ENCODE measurements at regions not wholly inside any gene's neighbourhood (a gene's known extent, or its start where the extent isn't known, plus 50 kb on each side); places are given as distances from the start of the nearest gene placed in this dataset.

DNA sequence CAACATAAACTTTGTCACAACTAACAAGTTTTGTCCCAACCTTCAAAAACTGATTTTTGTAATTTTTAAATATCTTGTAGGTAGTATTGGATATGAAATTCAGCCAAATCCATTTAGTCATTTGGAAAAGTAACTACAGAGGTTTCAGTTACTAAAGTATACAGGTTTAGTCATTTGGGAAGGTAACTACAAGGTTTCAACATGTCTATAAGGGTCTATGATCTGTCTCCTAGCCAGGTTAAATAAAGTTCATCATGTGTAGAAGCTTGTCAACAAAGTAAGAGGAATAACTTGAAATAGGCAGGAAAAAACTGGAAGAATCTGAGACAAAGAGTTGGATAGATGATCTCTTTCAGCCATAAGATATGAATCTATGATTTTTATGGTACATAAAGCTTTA is 229.8 kb downstream of the COL12A1 start:
- Histone ChIP-seq H3K4me1 (peaks cover 0 to 3% (median 0%) of the 10 kb centered on the region in 4 donors), H3K27me3 (no peaks in the 10 kb centered on the region), H3K27ac (no peak overlapping the region), H3K36me3 (no peaks in the 10 kb centered on the region), H3K9me3 (no peaks in the 10 kb centered on the region), H3K4me3 (no peak overlapping the region)
- TF ChIP-seq POLR2A (IDR thresholded peaks at IDR 0.05) (no peak), EP300 (IDR thresholded peaks at IDR 0.05; ENCODE audit: low read depth) (no peak), POLR2AphosphoS5 (IDR thresholded peaks at IDR 0.05) (no peak)
- TF ChIP-seq, protein P1, sequence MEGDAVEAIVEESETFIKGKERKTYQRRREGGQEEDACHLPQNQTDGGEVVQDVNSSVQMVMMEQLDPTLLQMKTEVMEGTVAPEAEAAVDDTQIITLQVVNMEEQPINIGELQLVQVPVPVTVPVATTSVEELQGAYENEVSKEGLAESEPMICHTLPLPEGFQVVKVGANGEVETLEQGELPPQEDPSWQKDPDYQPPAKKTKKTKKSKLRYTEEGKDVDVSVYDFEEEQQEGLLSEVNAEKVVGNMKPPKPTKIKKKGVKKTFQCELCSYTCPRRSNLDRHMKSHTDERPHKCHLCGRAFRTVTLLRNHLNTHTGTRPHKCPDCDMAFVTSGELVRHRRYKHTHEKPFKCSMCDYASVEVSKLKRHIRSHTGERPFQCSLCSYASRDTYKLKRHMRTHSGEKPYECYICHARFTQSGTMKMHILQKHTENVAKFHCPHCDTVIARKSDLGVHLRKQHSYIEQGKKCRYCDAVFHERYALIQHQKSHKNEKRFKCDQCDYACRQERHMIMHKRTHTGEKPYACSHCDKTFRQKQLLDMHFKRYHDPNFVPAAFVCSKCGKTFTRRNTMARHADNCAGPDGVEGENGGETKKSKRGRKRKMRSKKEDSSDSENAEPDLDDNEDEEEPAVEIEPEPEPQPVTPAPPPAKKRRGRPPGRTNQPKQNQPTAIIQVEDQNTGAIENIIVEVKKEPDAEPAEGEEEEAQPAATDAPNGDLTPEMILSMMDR (IDR thresholded peaks at IDR 0.05): no peak
- in situ Hi-C loops (cut with MboI; ENCODE audit: low pct_ligation_motif_present in 1 of 4, low pct_unique_long_range_greater_than_20kb in 1 of 4, low sequenced_read_pairs in 3 of 4): no loop called here
- no peak for DNase-seq
- intact Hi-C loops (cut with DNase I; ENCODE audit: low total_unique reads): no loop called here

DNA sequence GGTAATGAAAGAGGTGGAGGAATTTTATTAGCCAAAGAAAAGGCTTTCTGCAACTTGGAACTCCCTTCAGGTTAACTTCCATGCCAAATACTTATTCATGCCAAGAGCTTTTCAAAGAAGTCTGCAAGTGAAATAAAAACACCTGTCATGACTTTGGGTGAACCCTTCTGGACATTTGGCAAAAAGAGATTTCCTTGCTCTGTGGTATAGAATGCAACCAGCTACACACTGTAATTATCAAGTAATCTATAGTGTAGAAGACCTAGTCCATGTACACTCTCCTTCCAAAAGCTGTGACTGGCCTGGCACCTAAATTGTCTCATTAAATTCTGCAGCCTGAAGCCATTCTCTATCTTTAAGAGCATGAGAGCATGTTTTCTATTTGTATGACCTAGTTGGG is 232.3 kb downstream of the COL12A1 start:
- in situ Hi-C loops (cut with MboI; ENCODE audit: low pct_ligation_motif_present in 1 of 4, low pct_unique_long_range_greater_than_20kb in 1 of 4, low sequenced_read_pairs in 3 of 4) (no loop called here), intact Hi-C loops (cut with DNase I; ENCODE audit: low total_unique reads) (no loop called here)
- H3K9me3 ChIP-seq: no peaks in the 10 kb centered on the region
- H3K27ac ChIP-seq: no peak overlapping the region
- no peak for TF ChIP-seq POLR2AphosphoS5 (IDR thresholded peaks at IDR 0.05)
- TF ChIP-seq, protein P1 (IDR thresholded peaks at IDR 0.05): no peak
- TF ChIP-seq POLR2A (IDR thresholded peaks at IDR 0.05): no peak
- no peak for TF ChIP-seq EP300 (IDR thresholded peaks at IDR 0.05; ENCODE audit: low read depth)
- no peaks in the 10 kb centered on the region for H3K27me3 ChIP-seq
- H3K36me3 ChIP-seq: no peaks in the 10 kb centered on the region
- peaks cover 0 to 3% (median 0%) of the 10 kb centered on the region in 4 donors for H3K4me1 ChIP-seq
- DNase-seq: no peak
- no peak overlapping the region for H3K4me3 ChIP-seq

DNA sequence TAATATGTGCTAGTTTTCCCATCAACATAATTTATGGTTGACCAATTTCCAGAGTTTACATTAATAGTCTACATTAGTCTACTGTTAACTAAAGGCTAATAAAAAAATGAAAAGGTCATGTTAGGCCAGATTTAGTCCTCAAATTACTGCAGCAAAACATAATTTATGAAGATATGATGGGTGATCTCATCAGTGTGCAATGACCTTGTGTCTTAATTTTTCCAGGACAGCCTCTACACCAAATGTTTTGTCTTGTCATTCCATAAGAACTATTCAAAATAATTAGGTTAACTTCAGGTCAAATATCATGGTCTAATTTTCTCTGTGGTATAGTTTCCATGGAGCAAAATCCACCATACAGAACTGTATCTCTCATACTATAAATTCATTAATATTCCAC is 234.2 kb downstream of the COL12A1 start:
- H3K4me3 ChIP-seq: no peak overlapping the region
- no peak for TF ChIP-seq POLR2AphosphoS5 (IDR thresholded peaks at IDR 0.05)
- no peak for TF ChIP-seq POLR2A (IDR thresholded peaks at IDR 0.05)
- TF ChIP-seq, protein P1 (IDR thresholded peaks at IDR 0.05): no peak
- no peak overlapping the region for H3K27ac ChIP-seq
- intact Hi-C loops (cut with DNase I; ENCODE audit: low total_unique reads) (no loop called here), in situ Hi-C loops (cut with MboI; ENCODE audit: low pct_ligation_motif_present in 1 of 4, low pct_unique_long_range_greater_than_20kb in 1 of 4, low sequenced_read_pairs in 3 of 4) (no loop called here)
- H3K36me3 ChIP-seq: no peaks in the 10 kb centered on the region
- peaks cover 0 to 3% (median 0%) of the 10 kb centered on the region in 4 donors for H3K4me1 ChIP-seq
- no peaks in the 10 kb centered on the region for H3K27me3 ChIP-seq
- H3K9me3 ChIP-seq: peaks cover 0 to under 1% of the 10 kb centered on the region in 2 donors
- DNase-seq: no peak

DNA sequence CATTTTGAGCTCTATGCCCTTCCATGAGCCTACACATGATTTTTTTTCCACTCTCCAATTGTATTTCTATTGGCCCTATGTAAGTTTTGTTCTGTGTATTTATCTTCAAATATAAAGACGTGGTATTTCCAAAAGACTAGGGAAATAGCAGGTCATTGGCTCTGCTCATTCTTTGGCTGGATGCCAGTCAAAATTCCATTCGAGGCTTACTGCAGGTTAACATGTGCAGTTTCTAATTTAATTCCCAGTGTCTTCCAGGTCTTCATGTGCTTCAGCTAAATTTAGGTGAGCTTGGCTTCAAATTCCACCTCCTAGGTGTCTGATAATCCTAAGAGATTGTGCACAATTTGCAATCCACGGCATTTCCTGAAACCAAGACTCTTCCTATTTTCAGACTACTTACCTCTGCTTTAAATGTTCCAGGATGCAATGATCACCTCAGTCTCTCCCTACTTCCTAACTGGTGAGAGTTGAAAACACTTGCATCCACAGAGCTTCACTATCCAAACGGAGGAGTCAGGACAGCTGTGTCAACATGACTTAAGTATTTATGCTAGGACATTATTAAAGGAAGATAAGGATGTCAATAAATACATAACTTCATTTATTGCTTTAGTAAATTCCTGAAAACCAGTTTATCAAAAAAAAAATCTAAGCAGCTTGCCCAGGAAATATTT is 236.1 kb downstream of the COL12A1 start:
- H3K27me3 ChIP-seq: no peaks in the 10 kb centered on the region
- DNase-seq: no peak
- H3K4me1 ChIP-seq: no peaks in the 10 kb centered on the region
- 33 to 37% methylated on average over 4 of the region's 4 CpGs for WGBS, 2 donors (ENCODE audit: low coverage in 1 of 2)
- H3K9me3 ChIP-seq: peaks cover 0 to 7% of the 10 kb centered on the region in 2 donors
- intact Hi-C loops (cut with DNase I; ENCODE audit: low total_unique reads) (no loop called here), in situ Hi-C loops (cut with MboI; ENCODE audit: low pct_ligation_motif_present in 1 of 4, low pct_unique_long_range_greater_than_20kb in 1 of 4, low sequenced_read_pairs in 3 of 4) (no loop called here)
- no peak overlapping the region for H3K4me3 ChIP-seq
- no peak overlapping the region for H3K27ac ChIP-seq
- no peak for TF ChIP-seq EP300 (IDR thresholded peaks at IDR 0.05; ENCODE audit: low read depth)
- TF ChIP-seq POLR2AphosphoS5 (IDR thresholded peaks at IDR 0.05): no peak
- TF ChIP-seq, protein P1 (IDR thresholded peaks at IDR 0.05): no peak
- TF ChIP-seq POLR2A (IDR thresholded peaks at IDR 0.05): no peak
- H3K36me3 ChIP-seq: no peaks in the 10 kb centered on the region

Data from transverse colon (tissue), 4 donors.